Vagina (tissue), 2 donors: ENCODE measurements at regions not wholly inside any gene's neighbourhood (a gene's known extent, or its start where the extent isn't known, plus 50 kb on each side); places are given as distances from the start of the nearest gene placed in this dataset.

ENCODE experiments used
- CTCF ChIP-seq, 3 experiments: fragments of 450-650 bp in 2 of 3; fragments of 200-600 bp in 1 of 3; sonication (generic) in 1 of 3; IDR thresholded peaks; one replicate each; pipeline ENCODE4 v1.5.1; 2017 to 2019; ENCODE audit warnings: antibody characterized with exemption in 3 of 3, mild to moderate bottlenecking in 2 of 3, moderate library complexity in 2 of 3
- POLR2A ChIP-seq, 2 donors: fragments of 450-650 bp; IDR thresholded peaks; one replicate each; pipeline ENCODE4 v1.6.1; 2017; ENCODE audit warnings: antibody characterized with exemption in 2 of 2, mild to moderate bottlenecking in 2 of 2, moderate library complexity in 2 of 2
- POLR2AphosphoS5 ChIP-seq, 2 donors: sonication (generic); formaldehyde crosslinking; IDR thresholded peaks; one replicate each; pipeline ENCODE4 v1.9.0; 2017; ENCODE audit warnings: antibody characterized with exemption in 2 of 2, mild to moderate bottlenecking in 2 of 2, low read depth in 1 of 2; ENCODE audit not compliant: insufficient read depth in 1 of 2

GRCh38 chr12:93242154-93242972 lies 135.4 kb upstream of the NUDT4 start:
- no peak for TF ChIP-seq CTCF (IDR thresholded peaks at IDR 0.05)
- no peak for TF ChIP-seq POLR2A (IDR thresholded peaks at IDR 0.05)
- no peak for TF ChIP-seq POLR2AphosphoS5 (IDR thresholded peaks at IDR 0.05; ENCODE audit: insufficient read depth in 1 of 2, low read depth in 1 of 2)
